NCI-H146 (cell line): ENCODE measurements at regions not wholly inside any gene's neighbourhood (a gene's known extent, or its start where the extent isn't known, plus 50 kb on each side); places are given as distances from the start of the nearest gene placed in this dataset.

Experiments used
- DNase-seq: peaks from one replicate; lab custom pipeline; 2025; lab: John Stamatoyannopoulos, UW

- DNase-seq, result no peak
These were observed 325.6 kb upstream of the UMPS start for GRCh38 chr3:124404621-124405020.

DNA sequence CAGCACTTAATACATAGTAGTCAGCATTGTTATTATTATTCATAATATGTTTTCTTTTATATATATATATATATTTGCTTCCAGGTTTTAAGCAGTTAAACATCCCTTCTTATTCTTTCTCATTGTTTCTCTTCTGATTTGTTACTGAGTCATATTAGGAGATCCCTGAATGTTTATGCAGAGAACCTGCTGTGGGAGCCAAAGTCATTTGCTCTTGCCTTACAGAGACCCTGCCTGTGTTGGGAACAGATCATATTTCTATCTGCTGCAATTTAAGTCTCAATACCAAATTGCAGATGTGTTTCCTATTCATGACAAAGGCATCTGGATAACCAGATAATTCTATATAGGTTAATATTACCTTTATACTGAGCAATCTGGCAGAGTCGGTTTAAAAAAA lies 323.0 kb upstream of the UMPS start:
- no peak for DNase-seq

DNA sequence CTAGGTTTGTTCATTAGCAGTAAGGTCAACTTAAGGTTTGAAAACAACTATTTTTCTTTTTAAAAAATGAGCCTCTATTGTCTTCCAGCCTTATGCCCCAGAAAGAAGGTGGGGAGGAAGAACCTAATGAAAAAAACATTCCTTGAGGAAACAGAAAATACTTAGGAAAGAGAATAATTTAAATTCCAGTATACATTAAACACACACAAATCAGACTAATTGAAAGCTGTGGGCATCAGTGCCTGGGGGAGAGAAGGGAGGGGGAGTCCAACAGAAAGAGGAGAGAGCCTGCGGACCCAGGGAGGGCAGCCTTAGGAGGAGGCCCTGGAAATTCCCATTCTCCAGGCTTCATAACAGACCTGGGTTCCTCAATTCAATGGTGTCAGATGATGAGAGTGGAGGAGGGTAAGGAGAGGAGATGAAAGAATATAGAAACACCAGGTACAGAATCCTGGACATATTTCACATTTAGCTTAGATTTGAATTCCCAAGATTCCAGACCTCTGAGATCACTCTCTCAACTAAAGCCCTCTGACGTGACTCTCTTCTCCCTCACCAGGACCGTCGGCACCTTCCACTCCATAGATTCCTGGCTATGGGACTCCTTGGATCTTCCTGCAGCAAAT lies 320.5 kb upstream of the UMPS start:
- DNase-seq, result no peak

GRCh38 chr3:124410471-124410870 lies 319.8 kb upstream of the UMPS start:
- no peak for DNase-seq

- no peak for DNase-seq
These were observed 318.5 kb upstream of the UMPS start for GRCh38 chr3:124411728-124412127.

DNA sequence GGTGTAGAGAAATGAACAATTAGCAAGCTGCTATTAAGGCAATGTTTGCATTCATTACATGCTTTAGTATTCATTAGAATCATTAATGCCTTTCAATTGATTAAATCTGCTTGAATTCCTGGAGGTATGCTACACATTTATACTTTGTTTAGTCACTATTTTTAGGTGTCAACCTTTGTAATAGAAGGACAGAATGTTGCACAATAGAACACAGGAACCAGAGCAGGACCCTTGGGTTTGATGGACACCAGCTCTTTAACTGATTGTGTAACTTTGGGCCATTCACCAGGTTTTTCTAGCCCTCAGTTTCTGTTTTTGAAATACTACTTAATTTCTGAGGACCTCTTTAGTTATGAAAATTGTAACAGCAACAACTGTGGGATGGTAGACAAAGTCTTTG lies 317.6 kb upstream of the UMPS start:
- DNase-seq, result no peak

- DNase-seq, result no peak
These were observed 316.9 kb upstream of the UMPS start for GRCh38 chr3:124413393-124413792.

DNA sequence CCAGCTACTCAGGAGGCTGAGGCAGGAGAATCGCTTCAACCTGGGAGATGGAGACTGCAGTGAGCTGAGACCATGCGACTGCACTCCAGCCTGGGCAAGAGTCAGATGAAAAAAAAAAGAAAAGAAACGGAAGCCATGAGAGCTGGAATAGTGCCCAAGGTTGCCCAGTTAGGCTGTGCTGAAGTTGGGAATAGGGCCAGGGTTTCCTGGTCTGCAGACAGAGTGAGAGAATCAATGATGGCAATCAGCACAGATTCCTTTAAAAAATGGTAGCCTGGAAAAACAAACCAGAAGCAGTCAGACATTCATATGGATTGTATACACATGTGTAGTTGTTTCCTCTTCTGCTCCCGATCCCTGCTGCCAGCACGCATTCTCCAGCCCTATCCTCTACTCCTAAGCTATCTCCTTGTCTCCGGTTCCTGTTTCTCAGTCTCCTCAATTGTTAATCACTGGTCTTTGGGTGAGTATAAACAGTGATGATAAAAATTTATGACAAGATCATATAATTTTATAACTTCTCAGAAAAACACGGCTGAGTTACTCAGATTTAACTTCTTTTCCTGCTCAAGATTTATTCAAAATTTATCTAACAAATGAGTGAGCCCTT lies 316.2 kb upstream of the UMPS start:
- DNase-seq, result no peak

- no peak for DNase-seq
These were observed 314.7 kb upstream of the UMPS start for GRCh38 chr3:124415446-124415960.

DNA sequence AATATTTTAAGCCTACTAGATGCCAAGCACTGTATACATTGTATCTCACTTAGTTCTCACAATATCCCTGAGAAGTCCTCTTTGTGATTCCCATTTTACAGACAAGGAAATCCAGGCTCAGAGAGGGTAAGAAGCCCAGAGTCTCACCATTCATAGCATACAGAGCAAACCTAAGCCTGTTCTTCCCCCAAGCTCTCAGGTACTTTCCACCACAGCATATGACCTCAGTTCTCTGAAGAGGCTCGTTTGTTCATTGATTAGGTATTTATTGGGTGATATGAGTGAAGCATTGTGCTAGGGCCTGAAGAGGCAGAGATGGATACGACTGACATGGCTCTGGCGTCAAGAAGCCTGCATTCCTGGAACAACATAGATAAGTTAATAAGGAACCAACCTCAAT lies 310.9 kb upstream of the UMPS start:
- no peak for DNase-seq

DNA sequence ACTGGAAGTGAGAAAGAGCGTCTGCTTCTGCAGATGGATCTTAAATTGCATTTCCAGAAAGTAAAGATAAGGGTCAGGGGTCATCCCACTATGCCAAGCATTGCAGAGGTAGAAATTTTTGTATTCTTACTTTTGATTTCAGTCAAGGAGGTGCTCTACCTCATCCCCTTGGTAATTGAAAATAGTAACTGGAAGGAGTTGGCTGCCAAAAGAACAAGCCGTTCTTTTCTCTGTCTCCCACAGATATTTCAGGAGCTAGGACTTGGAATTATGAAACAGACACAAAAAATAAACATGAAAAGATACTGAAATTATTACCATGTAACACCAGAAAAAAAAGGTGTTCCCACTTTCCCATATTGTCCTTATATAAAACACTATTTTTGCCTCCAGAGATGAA lies 309.9 kb upstream of the UMPS start:
- no peak for DNase-seq

- DNase-seq, result no peak
These were observed 307.4 kb upstream of the UMPS start for GRCh38 chr3:124422805-124423204.

DNA sequence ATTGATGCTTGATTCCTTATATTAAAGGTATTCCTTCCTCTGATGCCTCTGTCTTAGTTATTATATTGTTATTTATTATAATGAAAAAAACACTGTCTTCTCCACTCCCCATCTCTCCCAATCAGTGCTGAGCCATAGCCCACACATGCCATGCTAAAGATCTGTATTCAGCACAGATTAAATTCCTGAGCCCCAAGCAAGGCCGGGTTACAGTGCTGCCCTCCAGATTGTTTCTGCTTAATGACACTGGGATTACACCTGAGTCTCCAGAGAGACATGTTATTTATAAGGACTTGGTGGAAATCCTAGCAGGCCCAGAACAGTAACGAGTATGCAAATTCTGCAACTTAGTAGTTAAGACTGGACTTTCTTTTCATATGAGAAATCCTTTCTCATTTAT lies 305.9 kb upstream of the UMPS start:
- no peak for DNase-seq

GRCh38 chr3:124425972-124426371 lies 304.3 kb upstream of the UMPS start:
- DNase-seq, result no peak

DNA sequence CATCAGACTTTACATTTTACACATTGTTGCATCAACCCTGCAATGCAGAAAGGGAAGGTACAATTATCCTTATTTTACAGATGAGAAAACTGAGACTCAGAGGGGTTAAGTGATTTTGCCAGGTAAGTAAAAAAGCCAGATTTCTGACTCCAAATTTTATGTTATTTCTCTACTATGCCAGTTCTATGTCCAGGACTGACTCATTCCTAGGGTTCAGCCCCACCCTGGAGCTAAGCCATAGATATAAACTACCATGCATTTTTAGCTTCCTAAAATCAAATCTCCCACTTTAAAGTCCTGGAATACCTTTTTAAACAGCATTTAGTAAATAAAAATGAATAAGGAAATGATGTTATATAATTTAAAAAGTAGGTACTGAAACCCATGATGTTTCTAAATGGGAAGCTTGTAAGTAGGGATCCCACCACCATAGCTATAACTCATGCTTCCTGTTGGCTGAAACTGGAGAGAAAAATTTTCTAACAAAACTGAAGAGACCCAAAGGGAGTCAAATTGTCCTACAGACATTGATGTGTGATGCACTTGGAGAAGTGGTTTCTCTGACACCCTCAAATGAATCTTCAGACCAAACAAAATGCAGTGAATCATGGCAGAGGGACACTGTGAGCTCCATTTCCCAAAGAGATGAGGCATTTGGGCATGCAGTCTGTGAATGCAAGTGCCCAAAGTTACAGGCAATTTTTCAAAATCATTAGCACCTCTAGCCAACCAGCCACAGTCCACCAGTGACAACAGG lies 301.7 kb upstream of the UMPS start:
- no peak for DNase-seq

GRCh38 chr3:124429129-124429815 lies 301.0 kb upstream of the UMPS start:
- DNase-seq, result peak; percentile 77

- no peak for DNase-seq
These were observed 298.8 kb upstream of the UMPS start for GRCh38 chr3:124431331-124431994.

GRCh38 chr3:124434176-124434575 lies 296.1 kb upstream of the UMPS start:
- DNase-seq, result no peak

GRCh38 chr3:124435467-124435866 lies 294.8 kb upstream of the UMPS start:
- DNase-seq, result no peak

GRCh38 chr3:124438813-124439212 lies 291.4 kb upstream of the UMPS start:
- peak; percentile 24 for DNase-seq

- DNase-seq, result no peak
These were observed 290.6 kb upstream of the UMPS start for GRCh38 chr3:124439603-124440002.

DNA sequence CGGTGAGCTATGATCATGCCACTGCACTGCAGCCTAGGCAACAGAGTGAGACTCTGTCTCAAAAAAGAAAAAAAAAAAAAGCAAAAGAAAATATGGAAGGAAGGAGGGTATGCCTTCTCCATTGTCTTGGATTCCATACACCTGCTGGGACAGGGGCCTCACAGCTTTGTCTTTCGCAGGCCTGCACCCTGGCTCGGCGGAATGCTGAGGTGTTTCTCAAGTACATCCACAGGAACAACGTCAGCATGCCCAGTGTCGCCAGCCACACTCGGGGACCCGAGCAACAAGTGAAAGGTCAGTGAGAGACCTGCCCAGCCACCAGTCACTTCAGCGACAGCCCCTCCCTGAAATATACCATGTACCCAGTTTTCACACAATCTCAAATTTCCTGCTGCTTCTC lies 288.5 kb upstream of the UMPS start:
- no peak for DNase-seq
